ENCODE measurements at regions not wholly inside any gene's neighbourhood (a gene's known extent, or its start where the extent isn't known, plus 50 kb on each side); places are given as distances from the start of the nearest gene placed in this dataset.

DNA sequence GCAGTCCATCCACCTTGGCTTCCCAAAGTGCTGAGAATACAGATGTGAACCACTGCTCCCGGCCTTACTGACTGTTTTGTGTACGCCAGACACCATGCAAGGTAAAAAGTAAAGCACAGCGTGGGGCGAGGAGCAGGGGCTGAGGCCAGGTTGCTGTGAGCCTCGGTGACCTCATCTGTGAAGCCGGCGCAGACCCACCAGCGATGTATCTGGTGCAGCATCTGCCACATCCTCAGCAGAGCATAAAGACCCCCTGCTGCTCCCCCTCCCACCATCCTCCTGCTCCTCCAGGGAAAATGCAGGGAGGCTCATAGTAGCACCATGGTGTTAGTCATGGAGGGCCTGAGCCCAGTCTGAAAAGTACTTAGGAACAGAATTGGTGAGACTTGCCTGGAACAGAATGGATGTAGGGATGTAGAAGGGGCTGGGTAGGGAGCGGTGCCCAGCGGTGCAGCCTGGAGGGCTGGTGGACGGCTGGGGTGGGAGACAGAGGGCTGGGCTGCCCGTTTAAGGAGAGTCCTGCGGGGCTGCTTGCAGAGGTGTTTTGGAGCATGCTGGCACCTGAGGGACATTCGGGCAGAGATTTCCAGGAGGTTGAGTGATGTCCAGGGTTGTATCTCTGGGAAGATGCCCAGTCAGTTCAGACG, 462.4 kb downstream of the BRD1 start:
- TF ChIP-seq GATA2 (IDR thresholded peaks at IDR 0.05; ENCODE audit: low read depth, low read length) (no peak), GATA3 (IDR thresholded peaks at IDR 0.05; ENCODE audit: low read depth, low read length) (no peak)
